ENCODE measurements at regions not wholly inside any gene's neighbourhood (a gene's known extent, or its start where the extent isn't known, plus 50 kb on each side); places are given as distances from the start of the nearest gene placed in this dataset.

DNA sequence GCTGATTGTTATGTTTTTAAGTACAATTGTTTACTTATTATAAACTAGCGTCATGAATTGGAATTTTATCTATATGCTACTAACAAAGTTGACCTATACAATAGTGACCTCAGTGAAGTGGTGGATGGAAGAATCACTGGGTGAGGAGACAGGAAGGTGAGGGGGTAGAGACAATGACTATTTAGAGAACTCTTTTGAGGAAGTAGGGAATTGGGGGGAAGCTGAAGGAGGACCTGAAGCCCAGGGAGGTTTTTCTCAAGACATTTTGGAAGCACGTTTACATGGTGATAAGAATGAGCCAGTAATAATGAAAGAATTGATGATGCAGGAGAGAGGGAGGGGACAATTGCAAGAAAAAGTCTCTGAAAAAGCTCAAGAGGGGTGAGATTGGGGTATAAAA lies 96.4 kb downstream of the RPS12 start:
- DNase-seq (ENCODE audit: low read depth) = no peak
- TF ChIP-seq, protein P1, sequence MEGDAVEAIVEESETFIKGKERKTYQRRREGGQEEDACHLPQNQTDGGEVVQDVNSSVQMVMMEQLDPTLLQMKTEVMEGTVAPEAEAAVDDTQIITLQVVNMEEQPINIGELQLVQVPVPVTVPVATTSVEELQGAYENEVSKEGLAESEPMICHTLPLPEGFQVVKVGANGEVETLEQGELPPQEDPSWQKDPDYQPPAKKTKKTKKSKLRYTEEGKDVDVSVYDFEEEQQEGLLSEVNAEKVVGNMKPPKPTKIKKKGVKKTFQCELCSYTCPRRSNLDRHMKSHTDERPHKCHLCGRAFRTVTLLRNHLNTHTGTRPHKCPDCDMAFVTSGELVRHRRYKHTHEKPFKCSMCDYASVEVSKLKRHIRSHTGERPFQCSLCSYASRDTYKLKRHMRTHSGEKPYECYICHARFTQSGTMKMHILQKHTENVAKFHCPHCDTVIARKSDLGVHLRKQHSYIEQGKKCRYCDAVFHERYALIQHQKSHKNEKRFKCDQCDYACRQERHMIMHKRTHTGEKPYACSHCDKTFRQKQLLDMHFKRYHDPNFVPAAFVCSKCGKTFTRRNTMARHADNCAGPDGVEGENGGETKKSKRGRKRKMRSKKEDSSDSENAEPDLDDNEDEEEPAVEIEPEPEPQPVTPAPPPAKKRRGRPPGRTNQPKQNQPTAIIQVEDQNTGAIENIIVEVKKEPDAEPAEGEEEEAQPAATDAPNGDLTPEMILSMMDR (IDR thresholded peaks at IDR 0.05; ENCODE audit: low read length, missing control alignments) = no peak
- H3K4me3 ChIP-seq (replicated peaks; ENCODE audit: low read depth, low read length) = no peak overlapping the region

DNA sequence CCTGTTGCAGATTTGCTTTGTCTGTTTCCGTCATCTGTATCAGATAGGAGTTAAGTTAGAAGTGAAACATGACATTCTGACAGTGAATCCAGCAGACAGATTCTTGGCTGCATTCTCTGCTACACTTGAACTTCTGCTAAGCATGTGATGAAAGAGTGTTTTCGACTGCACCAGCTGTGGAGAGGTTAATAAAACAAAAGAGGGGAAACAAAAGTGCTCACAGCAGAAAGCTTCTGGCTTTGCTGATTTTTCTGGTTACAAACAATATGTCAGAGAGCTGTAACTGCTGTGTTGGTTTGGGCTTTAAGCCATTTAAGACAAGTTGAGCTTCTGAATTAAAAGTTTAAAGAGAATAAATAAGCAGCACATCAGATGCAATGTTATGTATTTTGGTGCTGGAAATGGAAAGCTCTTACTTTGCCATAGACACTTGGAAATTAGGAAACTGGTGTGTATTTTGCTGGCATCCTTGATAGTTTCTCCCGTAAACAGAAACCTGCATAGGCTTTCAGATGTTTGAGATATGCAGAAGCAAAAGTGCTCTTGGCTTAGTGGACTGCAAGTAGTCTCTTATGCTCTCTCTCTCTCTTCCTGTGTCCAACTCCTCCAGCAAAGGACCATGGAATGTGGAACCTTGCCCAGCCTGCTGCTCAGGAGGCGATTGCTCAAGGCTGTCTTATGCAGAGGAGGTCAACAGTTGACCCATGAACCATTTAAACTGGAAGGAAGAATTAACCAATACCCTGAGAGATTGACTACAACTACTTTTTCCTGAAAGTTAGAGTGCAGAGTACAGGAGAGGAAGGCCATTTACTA lies 104.9 kb downstream of the RPS12 start:
- TF ChIP-seq, protein P1 (IDR thresholded peaks at IDR 0.05; ENCODE audit: low read length, missing control alignments) = no peak
- DNase-seq (ENCODE audit: low read depth) = peak; percentile 96
- H3K4me3 ChIP-seq (replicated peaks; ENCODE audit: low read depth, low read length) = peak overlapping the region; percentile 3

DNA sequence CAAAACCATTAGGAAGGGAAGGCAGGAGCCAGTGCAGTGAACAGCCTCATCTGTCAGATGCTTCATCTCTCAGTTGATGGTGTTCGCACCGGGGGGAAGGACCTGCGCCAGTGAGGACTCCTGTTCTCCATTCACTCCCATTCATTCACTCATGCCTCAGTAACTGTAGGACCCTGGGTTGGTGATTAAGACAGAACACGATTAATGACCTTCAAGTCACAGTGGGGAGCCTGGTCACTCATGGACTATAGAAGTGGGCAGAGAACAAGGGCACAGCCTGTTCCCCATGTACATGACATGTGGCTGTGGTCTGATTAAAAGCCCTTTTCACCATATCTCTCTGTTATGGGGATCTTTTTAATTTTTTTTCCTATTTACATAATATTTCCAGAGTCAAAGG lies 113.3 kb downstream of the RPS12 start:
- no peak overlapping the region for H3K4me3 ChIP-seq (replicated peaks; ENCODE audit: low read depth, low read length)
- TF ChIP-seq, protein P1 (IDR thresholded peaks at IDR 0.05; ENCODE audit: low read length, missing control alignments) = no peak
- DNase-seq (ENCODE audit: low read depth) = no peak

DNA sequence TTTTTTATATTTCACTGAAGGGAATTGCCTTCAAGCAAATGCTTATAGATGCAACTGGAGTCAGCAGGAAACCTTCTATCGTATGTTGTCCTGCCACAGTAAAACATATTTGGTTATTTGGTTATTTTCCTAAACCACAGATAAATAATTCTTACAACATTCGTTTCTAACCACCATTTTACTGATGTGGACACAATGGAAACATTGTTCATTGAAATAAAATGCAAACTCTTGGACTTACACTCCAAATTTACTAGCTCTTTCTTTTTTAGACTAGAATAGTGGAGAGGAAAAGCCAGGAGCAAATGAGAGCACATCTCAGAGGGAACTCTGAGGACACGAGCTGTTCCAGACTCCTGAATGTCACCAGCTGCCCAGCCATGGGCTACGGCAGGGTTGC lies 114.8 kb downstream of the RPS12 start:
- DNase-seq (ENCODE audit: low read depth) = no peak
- no peak overlapping the region for H3K4me3 ChIP-seq (replicated peaks; ENCODE audit: low read depth, low read length)
- TF ChIP-seq, protein P1 (IDR thresholded peaks at IDR 0.05; ENCODE audit: low read length, missing control alignments) = no peak

DNA sequence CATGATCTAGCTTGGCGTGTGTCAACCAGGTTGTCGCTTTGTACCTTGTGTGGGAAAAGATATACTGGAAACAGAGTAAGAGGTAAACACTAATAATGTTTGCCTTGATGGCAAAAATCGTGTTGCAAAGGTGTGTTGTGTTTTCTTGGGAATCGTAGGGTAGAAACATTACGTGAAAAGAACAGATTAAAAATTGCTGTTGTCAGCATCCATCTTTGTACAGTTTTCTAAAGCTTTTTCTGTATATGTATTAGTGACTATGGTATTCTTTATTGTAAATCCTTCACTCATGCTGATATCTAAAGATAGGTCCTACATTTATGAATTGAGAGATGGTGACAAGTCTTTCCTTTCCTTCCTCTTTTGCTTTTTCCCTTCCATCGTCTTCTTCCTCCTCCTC lies 116.9 kb downstream of the RPS12 start:
- H3K4me3 ChIP-seq (replicated peaks; ENCODE audit: low read depth, low read length) = no peak overlapping the region
- TF ChIP-seq, protein P1 (IDR thresholded peaks at IDR 0.05; ENCODE audit: low read length, missing control alignments) = no peak
- DNase-seq (ENCODE audit: low read depth) = no peak

DNA sequence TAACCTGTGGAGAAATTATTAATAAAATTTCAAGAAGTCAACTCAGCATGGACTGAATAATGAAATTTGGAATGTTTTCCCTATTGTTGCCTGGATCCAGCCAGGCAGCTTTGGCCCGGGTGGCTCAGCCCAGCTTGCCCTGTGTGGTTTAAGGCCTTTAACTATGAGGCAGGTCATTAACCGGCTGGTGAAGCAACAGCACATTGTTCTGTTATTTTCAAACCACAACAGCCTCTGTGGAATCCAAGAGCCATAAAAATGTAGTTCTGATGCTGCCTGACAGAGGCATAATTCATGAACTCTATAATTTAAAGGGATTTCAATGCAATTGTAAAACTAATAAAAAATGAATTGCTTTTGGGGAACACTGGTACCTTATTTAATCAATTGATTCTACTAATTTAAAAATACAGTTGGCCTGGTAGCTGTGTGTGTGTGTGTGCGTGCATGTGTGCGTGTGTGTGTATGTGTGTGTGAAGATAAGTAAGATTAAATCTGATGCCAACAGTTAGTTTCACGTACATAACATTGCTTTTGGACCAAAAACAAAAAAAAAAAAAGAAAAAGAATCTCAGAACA lies 117.7 kb downstream of the RPS12 start:
- no peak overlapping the region for H3K4me3 ChIP-seq (replicated peaks; ENCODE audit: low read depth, low read length)
- TF ChIP-seq, protein P1 (IDR thresholded peaks at IDR 0.05; ENCODE audit: low read length, missing control alignments) = no peak
- DNase-seq (ENCODE audit: low read depth) = peak; percentile 76

Measured in fibroblast of pulmonary artery (primary cell).